ENCODE measurements at regions not wholly inside any gene's neighbourhood (a gene's known extent, or its start where the extent isn't known, plus 50 kb on each side); places are given as distances from the start of the nearest gene placed in this dataset.

- DNase-seq (ENCODE audit: low read depth, low spot score) (no peak), FAIRE-seq (peak; percentile 8)
- ChIA-PET CTCF (no interaction called here), POLR2A (no interaction called here)
- intact Hi-C loops (cut with micrococcal nuclease) (loop anchor here (5.0 kb wide), 1 partner anchor 40 kb away; no protein-coding TSS in a partner anchor), dilution Hi-C loops (cut with MboI; ENCODE audit: extremely low pct_ligation_motif_present, low sequenced_read_pairs) (no loop called here)
- H3K4me3 ChIP-seq (replicated peaks in 1 of 3; ENCODE audit: insufficient read depth in 1 of 3, low read depth in 1 of 3, low read length in 3 of 3), result no peak overlapping the region
- BruUV-seq (replicated peaks), result no TSS peak
- H3K4me1 ChIP-seq (ENCODE audit: control insufficient read depth, extremely low read depth, insufficient read depth, low read length), result peaks cover 34% of the 10 kb centered on the region
- no peak overlapping the region for H3K27ac ChIP-seq (ENCODE audit: insufficient read depth, low read depth, low read length)
- H3K27me3 ChIP-seq (ENCODE audit: control insufficient read depth in 2 of 2, insufficient read depth in 2 of 2, low read length in 2 of 2), result no peaks in the 10 kb centered on the region
- no peaks in the 10 kb centered on the region for H3K79me2 ChIP-seq (ENCODE audit: control insufficient read depth, insufficient read depth, low read length)
- H4K20me1 ChIP-seq (replicated peaks; ENCODE audit: control insufficient read depth, extremely low read depth, insufficient read depth, low read length), result no peaks in the 10 kb centered on the region
- H3K9me3 ChIP-seq (replicated peaks; ENCODE audit: control insufficient read depth, insufficient read depth, low read length), result no peaks in the 10 kb centered on the region
- no peaks in the 10 kb centered on the region for H3K9me1 ChIP-seq (replicated peaks; ENCODE audit: control insufficient read depth, extremely low read depth, insufficient read depth, low read length)
- H2AFZ ChIP-seq (ENCODE audit: low read depth, low read length), result no peak overlapping the region
- H3K9ac ChIP-seq (replicated peaks; ENCODE audit: extremely low read depth, insufficient read depth, low read length), result no peak overlapping the region
- no peaks in the 10 kb centered on the region for H3K36me3 ChIP-seq (ENCODE audit: control insufficient read depth in 2 of 2, extremely low read depth in 1 of 2, insufficient read depth in 2 of 2, low read length in 2 of 2)
- TF ChIP-seq MAX (IDR thresholded peaks at IDR 0.05; ENCODE audit: insufficient read depth, insufficient read length), result no peak
- TF ChIP-seq FOS (IDR thresholded peaks at IDR 0.05; ENCODE audit: borderline replicate concordance, insufficient read depth, low read length), result no peak
- no peak for TF ChIP-seq EZH2 (IDR thresholded peaks at IDR 0.05; ENCODE audit: borderline replicate concordance, low read depth, low read length, severe bottlenecking)
- no peak for TF ChIP-seq POLR2A (IDR thresholded peaks at IDR 0.05; ENCODE audit: low read depth, low read length)
- no peak for TF ChIP-seq JUN (IDR thresholded peaks at IDR 0.05; ENCODE audit: borderline replicate concordance, insufficient read depth, insufficient read length, low read depth)
- TF ChIP-seq MYC (IDR thresholded peaks at IDR 0.05; ENCODE audit: low read depth, low read length), result no peak
- no peak for TF ChIP-seq GATA2 (IDR thresholded peaks at IDR 0.05; ENCODE audit: insufficient read depth, insufficient read length, low read depth, low read length)
- TF ChIP-seq CTCF (IDR thresholded peaks at IDR 0.05; ENCODE audit: extremely low read depth in 1 of 2, insufficient read depth in 1 of 2, low read depth in 1 of 2, low read length in 2 of 2), result no peak
- no peak for TF ChIP-seq POLR2AphosphoS5 (IDR thresholded peaks at IDR 0.05; ENCODE audit: insufficient read depth, low read depth, low read length)
- H3K4me2 ChIP-seq (ENCODE audit: insufficient read depth, low read length), result no peak overlapping the region
These were observed 58.0 kb upstream of the CLDN5 start for GRCh38 chr22:19582033-19582693.
